Astrocyte of the cerebellum (primary cell): ENCODE measurements at regions not wholly inside any gene's neighbourhood (a gene's known extent, or its start where the extent isn't known, plus 50 kb on each side); places are given as distances from the start of the nearest gene placed in this dataset.
"Not testable (repeated sequence)": the region's sequence is repeated elsewhere in the genome, so short reads cannot be mapped to it uniquely, and the experiment has no call there.

Source experiments
- DNase-seq: peaks from one replicate; pipeline ENCODE4 v3.0.0-alpha.2; 2011; ENCODE audit warnings: low read depth
- H3K4me3 ChIP-seq: 2 replicates; pipeline ENCODE4 v1.5.1; 2011; ENCODE audit warnings: mild to moderate bottlenecking, low read depth, low read length, moderate library complexity
- in situ Hi-C: cut with HindIII; loops from 2 replicates; pipeline ENCODE4 v1.10.0; 2017; ENCODE audit warnings: low sequenced_read_pairs
- TF ChIP-seq, protein P1 (sequence below): IDR thresholded peaks from 2 replicates; pipeline ENCODE4 v1.5.1; 2012; ENCODE audit warnings: low read length, low read depth, moderate library complexity, mild to moderate bottlenecking; ENCODE audit errors: missing control alignments

DNA sequence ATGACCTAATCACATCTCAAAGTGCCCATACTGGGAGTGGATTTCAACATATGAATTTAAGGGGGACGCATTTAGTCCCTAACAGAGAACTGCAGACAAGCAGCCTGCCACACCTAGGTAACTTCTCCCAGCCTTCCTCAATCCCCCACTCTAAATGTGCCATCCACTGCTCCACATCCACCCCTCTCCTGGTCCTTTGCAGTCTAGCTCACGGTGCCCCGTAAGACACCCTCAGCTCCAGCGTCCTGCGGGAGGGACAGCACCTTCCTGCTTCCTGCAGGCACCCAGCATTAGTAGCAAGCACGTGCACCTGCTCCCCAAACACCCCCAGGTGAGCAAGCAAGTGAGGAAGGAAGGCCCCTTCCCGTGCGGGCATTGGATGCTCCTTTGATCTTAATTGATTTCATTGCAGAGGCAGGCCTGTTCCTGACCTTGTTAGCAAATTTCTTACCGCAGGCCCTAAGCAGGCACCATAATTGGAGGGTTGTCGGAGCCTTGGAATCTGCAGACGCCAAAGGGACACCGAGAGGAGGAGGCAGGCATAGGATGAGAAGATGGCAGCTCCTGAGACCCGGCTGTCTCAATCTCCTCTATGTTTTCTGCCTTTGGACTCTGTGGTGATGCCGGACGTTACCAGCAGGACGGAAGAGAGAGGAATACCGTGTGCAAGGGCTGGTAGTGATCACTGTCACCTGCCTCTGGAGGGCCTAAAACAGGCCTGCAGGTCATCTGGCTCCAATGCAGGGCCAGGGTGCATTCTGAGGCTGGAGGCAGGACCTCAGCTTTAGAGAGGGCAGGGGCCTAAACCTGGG, 75.8 kb upstream of the CHST15 start:
- in situ Hi-C loops, result no loop called here
- TF ChIP-seq, protein P1, sequence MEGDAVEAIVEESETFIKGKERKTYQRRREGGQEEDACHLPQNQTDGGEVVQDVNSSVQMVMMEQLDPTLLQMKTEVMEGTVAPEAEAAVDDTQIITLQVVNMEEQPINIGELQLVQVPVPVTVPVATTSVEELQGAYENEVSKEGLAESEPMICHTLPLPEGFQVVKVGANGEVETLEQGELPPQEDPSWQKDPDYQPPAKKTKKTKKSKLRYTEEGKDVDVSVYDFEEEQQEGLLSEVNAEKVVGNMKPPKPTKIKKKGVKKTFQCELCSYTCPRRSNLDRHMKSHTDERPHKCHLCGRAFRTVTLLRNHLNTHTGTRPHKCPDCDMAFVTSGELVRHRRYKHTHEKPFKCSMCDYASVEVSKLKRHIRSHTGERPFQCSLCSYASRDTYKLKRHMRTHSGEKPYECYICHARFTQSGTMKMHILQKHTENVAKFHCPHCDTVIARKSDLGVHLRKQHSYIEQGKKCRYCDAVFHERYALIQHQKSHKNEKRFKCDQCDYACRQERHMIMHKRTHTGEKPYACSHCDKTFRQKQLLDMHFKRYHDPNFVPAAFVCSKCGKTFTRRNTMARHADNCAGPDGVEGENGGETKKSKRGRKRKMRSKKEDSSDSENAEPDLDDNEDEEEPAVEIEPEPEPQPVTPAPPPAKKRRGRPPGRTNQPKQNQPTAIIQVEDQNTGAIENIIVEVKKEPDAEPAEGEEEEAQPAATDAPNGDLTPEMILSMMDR, result no peak
- no peak overlapping the region for H3K4me3 ChIP-seq
- no peak for DNase-seq

- H3K4me3 ChIP-seq, result no peak overlapping the region
- DNase-seq, result no peak
- in situ Hi-C loops, result no loop called here
- TF ChIP-seq, protein P1, result no peak
These were observed 75.2 kb upstream of the CHST15 start for GRCh38 chr10:124168581-124168980.

DNA sequence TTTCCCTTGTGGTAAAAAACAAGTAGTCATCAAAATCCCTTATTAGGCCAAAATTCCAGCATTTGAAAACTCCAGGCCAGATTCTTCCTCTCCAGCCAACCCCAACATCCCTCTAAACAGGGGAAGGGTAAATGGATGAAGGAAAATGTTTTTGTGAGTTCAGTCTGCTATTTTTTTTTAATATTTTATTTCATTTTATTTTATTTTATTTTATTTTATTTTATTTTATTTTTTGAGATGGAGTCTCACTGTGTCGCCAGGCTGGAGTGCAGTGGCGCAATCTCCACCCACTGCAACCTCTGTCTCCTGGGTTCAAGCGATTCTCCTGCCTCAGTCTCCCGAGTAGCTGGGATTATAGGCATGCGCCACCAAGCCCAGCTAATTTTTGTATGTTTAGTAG, 74.5 kb upstream of the CHST15 start:
- DNase-seq, H3K4me3 ChIP-seq, in situ Hi-C loops: not testable (repeated sequence)

GRCh38 chr10:124166431-124167125, 73.2 kb upstream of the CHST15 start:
- H3K4me3 ChIP-seq, result no peak overlapping the region
- DNase-seq, result no peak
- TF ChIP-seq, protein P1, result no peak
- in situ Hi-C loops, result no loop called here

DNA sequence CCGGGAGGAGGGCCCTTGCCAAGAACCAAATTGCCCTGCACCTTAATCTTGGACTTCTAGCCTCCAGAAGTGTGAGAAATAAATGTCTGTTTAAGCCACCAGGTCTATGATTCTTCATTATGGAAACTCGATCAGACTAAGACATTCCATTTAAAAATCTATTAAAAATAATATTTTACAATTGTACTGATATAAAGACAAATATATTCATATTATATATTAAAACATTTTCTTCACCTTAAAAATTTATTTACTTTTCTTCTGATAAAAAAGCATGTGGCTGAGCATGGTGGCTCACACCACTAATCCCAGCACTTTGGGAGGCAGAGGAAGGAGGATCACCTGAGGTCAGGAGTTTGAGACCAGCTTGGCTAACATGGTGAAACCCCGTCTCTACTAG, 72.4 kb upstream of the CHST15 start:
- no peak overlapping the region for H3K4me3 ChIP-seq
- TF ChIP-seq, protein P1, result no peak
- in situ Hi-C loops, result no loop called here
- DNase-seq, result no peak

DNA sequence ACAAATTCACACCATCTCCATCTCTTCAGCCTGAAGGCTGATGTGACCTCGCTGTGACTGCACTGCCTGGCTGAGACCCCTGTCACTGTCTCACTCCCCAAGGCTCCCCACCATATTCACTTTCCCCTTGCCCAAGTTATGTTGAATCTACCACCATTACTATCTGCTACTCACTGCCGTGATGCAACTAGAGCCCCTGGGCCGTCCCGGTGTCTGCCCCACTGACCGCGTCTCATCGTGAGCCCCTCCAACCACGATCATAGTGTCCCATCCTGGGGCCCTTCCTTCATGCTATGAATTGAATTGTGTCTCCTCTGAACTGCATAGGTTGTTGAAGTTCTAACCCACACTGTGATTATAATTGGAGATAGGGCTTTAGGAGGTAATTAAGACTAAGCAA, 71.9 kb upstream of the CHST15 start:
- H3K4me3 ChIP-seq, result no peak overlapping the region
- in situ Hi-C loops, result no loop called here
- TF ChIP-seq, protein P1, result no peak
- no peak for DNase-seq

GRCh38 chr10:124164264-124164663, 70.9 kb upstream of the CHST15 start:
- DNase-seq, result no peak
- TF ChIP-seq, protein P1, result no peak
- in situ Hi-C loops, result no loop called here
- H3K4me3 ChIP-seq, result no peak overlapping the region
